ENCODE measurements at regions not wholly inside any gene's neighbourhood (a gene's known extent, or its start where the extent isn't known, plus 50 kb on each side); places are given as distances from the start of the nearest gene placed in this dataset.

GRCh38 chr1:121518726-121519041 is 333.9 kb downstream of the SRGAP2C start:
- TF ChIP-seq POLR2A (IDR thresholded peaks at IDR 0.05; ENCODE audit: low read length) (no peak), GATA1 (IDR thresholded peaks at IDR 0.05; ENCODE audit: low read depth, low read length) (no peak)

Measured in erythroblast (primary cell).